ENCODE measurements at regions not wholly inside any gene's neighbourhood (a gene's known extent, or its start where the extent isn't known, plus 50 kb on each side); places are given as distances from the start of the nearest gene placed in this dataset.

GRCh38 chr5:141732417-141732816 lies 50.4 kb upstream of the ARAP3 start:
- TF ChIP-seq EZH2phosphoT487 (IDR thresholded peaks at IDR 0.05; ENCODE audit: borderline replicate concordance, low read length): no peak
- no peak for TF ChIP-seq CTCF (conservative IDR thresholded peaks at IDR 0.05; ENCODE audit: low read depth, low read length)
